ENCODE measurements at regions not wholly inside any gene's neighbourhood (a gene's known extent, or its start where the extent isn't known, plus 50 kb on each side); places are given as distances from the start of the nearest gene placed in this dataset.

DNA sequence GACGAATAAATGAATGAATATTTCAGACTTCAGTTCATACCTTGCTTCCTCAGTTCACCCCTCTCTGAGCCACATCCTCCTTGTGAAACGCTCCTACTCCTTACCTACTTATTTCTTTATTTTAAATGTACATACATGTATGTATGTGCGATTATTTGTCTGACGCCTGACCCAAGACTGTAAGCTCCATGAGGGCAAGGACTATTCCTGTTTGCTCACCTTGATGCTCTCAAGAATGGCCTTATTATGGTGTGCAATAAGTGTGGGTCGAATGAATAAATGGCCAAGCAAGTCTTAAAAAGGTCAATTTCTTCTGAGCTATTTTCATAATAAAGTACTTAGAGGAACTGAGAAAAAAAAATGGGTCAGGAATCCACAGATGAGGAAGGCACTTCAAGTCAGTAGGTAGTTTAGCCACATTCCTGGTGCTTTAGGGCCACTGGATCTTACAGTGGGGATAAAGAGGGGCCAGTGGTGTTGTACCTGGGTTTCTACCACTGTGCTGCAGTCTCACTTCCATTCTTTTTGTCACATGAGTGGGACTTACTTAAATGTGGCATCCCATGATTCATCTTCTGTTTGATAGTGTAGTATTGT lies 74.7 kb downstream of the SDC1 start:
- DNase-seq = no peak

DNA sequence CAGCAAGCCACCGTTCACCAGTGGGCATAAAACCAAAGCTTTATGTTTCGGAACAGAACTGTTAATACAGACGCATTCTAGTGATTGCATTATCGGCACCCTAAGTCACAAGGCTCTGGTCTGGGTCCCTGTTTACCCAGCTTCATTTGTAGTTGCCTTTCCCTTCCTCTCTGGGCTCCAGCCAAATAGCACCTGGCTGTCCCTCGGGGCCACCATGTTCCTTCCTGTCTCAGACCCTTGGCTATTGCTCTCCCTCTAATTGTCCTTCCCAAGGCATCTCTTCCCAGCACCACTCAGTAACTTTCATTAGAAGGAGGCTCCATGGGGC lies 75.3 kb downstream of the SDC1 start:
- DNase-seq = no peak

DNA sequence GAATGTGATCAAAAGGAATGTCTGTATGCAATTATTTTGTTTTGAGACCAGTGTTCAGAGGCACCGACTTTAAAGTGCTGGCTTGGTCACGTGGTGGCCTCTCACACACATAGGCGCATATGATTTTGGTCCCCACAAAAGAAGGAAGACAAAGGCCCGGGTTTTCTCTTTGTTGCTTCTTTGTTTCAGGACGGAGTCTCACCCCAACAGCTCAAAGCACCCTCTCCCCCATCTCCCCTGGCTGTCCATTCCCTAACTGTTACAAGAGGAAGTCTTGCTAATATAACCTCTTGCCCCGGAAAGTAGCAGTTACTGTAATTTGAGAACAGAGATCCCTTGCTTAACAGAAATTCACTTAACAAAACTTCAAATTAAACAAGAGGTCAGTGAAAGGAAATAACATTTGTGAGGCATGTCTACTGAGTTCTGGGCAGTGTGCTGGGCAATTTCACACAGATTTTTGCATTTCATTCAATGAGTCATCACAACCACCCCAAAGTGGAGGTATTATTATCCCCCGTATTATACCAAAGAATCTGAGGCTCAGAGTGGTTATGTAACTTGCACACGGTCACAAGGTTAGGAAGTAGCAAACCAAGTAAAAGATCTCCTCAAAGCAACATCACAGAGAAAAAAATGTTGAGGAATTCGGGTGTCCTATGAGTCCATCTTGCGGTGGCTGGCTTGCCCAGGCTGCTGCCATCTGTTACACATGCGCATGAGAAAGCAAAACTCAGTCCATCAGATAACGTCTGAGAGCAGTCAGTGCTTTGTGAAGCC lies 75.8 kb downstream of the SDC1 start:
- DNase-seq = no peak

DNA sequence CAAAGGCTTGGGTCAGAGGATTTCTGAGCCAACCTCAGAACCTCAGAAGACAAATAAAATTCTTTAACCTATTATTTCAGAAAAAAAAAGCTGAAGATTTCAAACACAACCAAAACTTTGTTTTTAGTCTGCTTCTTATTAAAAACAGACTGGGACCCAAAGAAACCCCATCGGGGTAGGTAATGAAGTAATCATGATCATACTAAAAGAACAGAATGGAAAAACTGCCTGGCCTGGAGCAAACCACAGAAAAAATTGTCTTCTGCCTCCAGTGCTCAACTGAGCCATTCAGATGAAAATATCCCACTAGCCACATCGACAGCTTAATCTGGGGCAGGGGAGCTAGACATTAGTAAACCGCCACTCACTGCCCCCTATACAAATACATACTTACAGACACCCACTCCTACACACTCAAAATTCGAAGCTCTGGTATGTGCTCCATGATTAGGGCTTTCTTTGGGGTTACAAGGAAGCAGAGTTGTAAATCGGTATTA lies 76.5 kb downstream of the SDC1 start:
- DNase-seq = no peak

DNA sequence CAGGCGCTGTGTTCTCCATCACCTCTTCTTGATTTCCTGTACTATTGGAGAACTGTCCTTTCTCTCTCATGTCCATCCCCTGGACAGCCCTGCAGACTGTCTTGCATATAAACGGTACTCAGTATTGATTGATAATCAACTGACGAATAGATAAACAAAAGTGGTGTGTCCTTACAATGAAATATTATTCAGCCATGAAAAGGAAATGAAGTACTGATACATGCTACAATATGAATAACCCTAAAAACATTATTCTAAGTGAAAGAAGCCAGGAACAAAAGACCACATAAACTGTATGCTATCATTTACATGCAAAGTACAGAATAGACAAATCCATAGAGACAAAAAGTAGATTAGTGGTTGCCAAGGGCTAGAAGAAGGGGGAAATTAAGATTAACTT lies 77.6 kb downstream of the SDC1 start:
- DNase-seq = no peak

DNA sequence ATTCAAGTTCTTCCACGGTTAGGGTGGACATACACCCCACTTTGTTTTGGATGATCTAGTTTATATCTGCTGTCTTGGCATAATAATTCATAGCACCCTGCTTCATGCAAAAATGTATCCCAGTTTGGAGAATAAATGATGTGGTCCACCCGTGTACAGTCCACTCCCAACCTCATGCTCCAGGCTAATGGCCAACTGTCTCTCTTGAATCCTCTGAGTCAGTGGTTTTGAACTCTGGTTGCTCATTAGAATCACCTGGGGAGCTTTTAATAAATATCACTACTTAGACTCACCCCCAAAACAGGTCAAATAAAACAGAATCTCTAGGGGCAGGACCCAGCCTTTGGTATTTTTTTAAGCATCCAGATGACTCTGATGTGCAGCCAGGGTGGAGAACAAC lies 78.5 kb downstream of the SDC1 start:
- no peak for DNase-seq

DNA sequence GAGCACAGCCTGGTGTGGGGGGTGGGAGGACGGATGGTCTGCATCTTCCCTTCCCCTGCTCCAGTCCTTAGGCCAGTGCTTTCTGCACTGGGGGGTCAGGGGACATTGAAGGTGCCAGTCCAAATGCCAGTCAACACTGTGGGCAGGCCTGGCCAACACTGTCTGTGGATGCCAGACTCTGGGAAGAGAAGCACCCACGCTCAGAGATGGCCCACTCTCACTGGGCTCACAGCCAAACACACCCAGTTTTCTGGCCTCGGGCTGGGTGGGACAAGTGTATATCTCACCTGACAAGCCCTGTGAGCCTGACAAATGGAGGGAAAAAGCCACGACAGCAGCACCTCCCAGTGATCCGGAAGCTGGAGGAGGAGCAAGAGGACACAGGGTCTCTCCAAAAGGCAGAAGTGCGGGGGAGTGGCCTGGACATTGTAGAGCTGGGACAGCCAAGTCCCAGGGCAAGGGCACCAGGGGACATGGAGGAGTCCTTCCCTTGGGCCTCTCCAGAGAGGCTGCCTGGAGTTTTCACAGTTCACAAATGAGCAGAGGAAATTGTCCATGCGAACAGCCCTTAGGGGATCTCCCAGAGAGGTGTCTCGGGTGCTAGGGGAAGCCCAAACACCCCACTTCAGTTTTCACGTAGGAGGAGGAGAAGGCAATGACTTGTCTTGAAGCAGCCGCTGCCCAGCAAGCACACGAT lies 79.3 kb downstream of the SDC1 start:
- DNase-seq = no peak

DNA sequence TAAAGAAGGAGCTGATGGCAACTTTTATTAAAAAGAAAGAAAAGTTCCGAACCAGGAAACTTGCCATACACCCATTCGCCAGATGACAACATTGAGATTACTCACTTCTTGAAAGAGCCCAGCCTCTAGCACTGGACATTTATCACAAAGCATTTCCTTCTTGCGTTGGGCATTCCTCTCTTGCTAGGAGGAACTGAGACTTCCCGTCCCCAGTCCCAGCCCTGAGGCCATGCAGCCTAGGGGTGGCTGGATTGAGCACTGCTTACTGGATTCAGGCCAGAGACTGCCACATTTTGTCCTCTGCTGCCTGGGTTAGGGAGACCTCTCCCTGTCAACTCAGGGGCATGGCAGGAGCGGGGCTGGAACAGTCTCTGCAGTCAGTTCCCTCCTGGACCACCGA lies 80.1 kb downstream of the SDC1 start:
- DNase-seq = no peak

DNA sequence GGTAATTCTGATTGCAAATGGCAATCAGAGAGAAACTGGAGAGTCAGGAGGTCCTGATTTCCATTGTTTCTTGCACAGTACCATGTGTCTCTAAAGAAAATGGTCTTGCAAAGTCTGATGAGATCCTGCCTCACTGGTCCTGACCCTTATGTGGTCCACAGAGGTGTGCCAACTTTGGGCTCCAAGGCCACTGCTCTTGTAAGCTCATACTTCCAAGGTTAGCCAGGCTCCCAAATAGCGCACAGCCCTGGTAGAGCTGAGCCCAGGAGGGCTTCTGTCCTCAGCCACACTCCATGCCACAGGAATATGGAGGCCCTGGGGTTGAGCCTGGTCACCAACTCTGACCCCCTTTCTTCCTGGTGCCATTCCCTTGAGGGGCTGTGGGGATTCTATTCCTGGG lies 80.7 kb downstream of the SDC1 start:
- no peak for DNase-seq

DNA sequence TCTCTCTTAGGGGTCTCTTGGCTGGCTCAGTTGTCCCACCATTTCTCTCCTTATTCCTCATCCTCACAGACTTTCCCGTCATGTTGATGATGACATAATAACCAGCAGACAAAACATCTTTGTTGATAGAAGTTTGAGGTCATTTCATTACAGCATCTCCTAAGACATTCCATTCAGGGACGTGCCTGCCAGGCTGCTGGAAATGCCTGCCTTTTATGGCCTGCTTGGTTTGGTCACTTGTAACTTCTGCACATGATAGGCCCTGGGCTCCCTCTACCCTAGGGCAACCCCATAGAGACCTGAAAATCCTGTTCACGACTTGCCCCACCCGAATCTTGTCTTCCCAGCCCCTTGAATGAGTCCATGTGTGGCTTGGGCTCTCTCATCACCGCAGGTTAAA lies 81.7 kb downstream of the SDC1 start:
- DNase-seq = no peak

DNA sequence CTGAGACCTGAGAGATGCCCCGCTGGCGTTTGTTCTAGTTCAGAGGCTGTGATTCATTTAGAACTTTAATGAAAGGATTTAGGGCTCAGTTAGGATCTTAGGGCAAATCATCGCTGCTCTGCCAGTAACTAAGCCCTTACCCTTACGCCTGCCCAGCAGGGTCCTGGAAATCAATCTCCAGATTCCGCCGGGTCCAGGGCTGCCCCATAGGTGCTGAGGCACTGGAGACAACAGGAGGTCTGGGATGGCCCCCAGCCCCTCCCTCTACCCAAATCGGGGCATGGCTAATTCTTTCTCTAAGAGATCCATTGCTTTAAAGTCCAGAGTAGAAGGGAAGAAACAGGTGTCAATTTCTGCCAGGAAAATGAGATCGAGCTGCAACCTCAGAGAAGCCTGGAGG lies 83.1 kb downstream of the SDC1 start:
- no peak for DNase-seq

DNA sequence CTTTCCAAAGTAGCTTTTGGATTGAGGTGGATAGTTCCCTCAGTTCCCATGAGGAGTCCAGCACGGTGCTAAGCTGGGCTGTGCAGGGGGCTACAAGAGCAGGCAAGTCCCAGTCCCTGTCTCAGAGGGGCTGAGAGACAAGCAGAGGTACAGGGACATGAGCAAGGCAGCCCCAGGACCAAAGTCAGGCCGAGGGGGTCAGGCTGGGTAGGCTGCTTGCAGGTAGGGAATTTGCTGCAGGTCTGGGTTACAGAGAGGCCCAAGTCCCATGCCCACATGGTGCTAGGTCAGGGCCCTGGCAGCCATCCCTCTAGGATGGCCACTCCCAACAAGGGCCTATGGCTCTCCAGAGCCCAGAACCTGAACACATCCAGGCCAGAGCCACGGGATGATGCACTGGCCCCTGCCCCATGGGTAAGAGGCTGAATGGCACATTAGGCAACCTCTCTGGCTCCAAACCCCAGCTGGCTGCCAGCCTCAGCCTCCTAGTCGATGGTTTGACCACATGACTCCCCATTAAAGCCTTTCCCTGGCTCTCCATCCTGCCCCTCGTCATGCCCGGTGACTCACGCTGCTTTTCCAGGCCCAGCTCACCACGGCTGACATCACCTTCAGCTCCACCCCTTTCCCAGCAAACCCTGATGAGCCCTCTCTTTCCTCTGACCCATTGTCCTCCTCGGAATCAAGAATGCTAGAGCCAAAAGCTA lies 83.7 kb downstream of the SDC1 start:
- DNase-seq = no peak

DNA sequence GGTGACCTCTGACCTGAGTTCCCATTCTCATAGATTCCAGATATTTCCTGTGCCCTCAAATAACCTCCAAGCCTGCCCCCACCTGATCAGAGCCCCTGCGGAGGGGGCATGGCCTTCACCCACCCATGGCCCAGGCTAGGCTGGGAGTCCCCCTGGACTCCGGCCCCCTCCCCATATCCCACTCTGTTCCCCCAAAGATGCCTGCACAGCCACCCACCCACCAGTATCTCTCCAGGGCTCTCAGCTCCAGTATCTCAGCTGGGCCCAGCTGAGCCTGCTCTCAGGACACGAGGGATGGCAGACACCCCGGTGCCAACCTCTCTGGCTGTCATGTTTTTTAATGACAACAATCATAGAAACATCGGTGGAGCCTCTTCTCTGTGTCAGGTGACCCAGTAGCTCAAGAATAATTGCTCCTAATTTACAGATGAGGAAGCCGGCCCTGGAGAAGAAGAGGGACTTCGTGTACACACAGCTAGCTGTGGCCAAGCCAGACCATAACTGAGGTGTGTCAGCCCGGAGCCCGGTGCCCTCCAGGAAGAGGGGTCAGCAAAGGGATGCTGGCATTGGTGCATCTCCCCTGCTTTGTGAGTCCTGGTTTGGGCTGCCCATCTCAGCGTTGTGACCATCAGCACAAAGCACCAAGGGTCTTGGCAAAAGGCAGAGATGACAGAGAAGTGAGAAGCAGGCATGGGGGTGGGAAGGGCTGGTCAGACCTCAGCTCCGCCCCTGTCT lies 84.4 kb downstream of the SDC1 start:
- DNase-seq = no peak

DNA sequence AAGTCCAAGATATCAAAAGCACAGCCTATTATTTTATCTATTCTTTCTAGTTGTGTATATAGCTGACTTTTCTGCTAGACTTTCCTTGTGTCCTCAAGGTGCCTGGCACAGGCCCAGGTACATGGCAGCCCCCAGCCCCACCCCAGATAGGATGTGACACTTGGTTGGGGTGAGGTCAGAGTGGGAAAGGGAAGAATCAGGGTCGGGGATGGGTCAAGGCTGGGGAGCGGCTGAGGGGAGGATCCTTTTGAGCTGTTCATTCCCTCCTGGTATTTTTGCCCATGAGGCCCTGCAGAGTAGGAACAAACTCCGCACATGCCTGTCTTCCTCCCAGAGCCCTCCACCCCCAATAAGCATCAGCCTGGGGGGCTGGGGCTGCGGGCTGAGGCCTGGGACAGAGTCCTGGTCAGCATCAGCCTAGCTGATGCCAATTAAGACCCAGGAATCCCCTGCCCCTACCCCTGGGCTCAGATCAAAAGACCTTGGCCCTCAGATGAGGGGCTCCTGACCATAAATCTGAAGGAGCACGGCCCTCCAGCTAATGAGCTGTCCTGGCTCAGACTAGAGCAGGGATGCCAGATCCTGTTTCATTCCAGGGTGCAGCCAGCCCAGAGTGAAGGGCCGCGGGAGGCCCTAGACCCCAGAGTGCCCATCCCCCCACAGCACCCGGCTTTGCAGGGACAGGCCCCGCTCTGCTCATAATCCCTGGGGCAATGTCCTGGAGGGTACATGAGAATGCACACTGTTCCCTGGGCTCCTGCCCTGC lies 85.3 kb downstream of the SDC1 start:
- DNase-seq = no peak

DNA sequence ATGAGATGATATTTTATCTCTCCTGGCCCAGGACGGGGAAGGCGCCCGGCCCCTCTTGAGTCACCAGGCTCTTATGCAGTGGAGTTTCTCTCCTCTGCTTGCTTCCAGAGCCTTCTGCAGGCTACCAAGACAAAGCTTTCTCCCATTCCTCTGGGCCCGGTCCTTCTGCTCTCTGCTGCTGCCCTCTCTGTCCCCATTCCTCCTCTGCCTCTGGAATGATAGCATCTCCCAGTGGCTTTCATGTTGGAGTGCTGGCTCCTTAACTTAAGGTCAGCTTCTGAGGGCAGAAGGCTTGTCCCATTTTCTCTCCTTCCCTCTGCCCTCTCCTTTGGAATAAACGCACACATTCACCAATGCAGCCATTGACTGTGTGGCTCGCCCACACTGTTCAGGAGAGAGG lies 86.2 kb downstream of the SDC1 start:
- no peak for DNase-seq

DNA sequence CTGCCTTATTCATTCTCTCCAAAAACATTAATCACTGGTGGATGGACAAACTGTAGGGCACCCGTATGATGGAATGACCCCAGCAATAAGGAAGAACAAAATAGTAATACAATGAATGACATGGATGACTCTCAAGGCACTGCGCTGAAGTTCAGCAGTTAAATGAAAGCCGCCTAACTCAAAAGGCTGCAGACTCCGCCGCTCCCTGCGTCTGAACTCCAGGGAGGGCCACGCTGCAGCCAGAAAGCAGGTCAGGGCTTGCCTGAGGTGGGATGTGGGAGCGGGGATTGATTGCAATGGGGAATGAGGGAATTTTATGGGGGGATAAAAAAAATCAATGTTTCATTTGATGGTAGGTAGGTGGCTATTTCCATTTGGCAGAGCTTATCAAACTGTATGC lies 86.5 kb upstream of the LAPTM4A start:
- no peak for DNase-seq

DNA sequence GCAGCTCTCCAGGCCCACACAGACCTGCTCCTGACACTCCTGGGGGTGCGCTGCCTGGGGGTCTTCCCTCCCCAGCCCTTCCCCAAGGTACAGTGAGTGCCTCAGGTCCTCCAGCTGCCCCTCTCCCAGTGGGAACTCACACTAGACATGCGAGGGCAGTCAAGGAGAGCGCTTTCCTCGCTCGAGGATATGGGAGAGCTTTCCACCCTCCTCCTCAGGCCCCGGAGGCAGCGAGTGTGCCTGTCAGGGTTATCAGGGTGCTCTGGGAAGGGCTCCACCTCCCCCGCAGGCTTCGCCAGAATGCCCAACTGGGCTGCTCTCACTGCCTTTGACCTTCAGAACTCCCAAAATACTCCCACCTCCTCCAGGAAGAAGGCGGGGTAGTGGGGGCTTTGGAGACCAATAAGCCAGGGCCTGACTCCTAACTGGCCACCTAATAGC lies 85.7 kb upstream of the LAPTM4A start:
- DNase-seq = no peak

DNA sequence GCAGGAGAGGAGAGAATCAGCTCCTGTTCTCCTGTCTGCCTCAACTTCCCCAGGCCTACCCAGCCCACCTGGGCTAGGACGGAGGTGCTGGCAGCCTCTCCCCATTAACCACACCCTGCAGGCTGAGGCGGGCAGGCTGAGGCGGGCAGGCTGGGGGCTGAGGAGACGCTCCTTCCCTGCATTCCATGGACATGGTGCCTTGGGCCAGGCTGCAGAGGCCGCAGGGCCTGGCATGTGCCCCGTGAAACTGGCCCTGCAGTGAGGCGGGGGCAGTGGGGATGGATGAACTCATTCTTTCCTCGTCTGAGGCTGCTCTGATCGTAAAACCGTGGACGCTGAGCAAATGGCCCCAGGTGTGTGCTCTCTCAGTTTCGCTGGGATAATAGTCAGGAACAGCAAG lies 84.7 kb upstream of the LAPTM4A start:
- no peak for DNase-seq

DNA sequence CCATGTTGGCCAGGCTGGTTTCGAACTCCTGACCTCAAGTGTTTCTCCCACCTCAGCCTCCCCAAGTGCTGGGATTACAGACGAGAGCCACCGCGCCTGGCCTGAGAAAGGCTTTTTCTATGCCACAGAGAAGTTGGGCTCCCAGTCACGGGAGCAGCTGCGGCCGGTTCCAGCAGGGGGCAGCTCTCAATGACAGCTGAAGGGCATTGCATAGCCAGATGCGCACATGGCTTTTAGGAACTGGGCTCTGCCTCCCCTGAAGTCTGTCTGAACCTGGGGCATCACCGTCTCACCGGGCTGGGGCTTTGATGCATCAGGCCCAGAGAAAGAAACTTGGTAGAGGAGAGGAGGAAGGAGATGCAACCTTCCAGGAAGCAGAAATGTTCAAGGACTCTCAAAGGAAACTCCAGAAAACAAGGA lies 84.2 kb upstream of the LAPTM4A start:
- DNase-seq = peak; percentile 4 to 14

DNA sequence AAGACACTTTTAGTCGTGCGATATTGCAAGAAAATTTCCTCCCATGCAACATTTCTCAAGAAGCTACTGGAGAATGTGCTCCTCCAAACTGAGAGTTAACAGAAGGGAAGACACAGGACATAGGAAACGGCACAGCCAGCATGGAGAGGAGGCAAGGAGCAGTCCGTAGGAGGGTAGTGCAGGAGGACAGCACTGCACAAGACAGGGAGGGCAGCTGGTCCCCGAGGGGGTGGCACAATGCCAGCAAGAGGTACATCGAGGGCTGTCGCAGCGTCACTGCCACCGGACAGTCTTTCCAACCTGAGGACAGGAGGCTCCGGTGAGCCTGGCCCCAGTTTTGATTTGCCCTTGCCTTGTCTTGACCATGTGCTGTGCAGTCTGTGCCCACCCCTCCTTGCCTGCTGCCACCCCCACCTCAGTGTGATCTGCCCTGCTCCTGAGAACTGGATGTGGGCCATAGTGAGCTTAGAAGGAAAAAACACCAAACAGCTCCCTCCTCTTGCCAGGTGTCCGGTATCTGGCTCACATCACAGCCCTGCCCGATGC lies 81.6 kb upstream of the LAPTM4A start:
- no peak for DNase-seq

DNA sequence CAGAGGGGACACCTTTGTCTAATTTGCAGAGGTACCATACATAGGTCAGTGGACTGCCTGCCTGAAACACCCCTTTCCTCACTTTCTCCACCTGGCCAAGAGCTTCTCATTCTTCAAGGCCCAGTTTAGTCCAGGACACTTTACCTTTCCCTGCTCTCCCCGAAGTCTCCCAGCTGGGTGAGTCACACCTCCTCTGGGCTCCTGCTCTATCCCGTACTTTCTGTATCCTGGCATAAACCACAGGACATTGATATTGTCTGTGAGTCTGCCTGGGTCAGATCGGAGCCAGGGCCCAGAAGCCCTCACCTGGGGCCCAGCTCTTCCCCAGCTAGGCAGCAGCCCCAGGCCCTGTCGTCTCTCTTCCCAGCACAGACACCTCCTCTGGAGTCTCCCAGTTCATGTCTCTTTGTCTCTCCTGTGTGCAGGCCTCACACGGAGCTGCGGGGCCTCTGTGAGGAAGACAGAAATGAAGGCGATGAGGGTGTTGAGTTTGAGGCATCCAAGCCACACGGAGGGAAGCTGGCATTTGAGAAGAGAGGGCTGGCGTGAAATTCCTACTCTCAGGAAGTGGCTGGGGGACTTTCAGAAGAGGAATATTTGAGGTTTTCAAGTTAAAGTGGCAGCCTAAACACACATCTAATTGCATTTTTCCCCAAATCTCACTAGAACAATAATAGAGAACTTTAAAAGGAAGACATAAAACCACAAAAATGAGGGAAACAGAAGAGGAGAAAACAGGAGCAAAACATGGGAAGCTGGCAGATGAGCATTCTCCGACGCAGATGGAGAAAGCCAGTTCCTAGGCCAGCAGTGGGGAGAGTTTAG lies 79.6 kb upstream of the LAPTM4A start:
- DNase-seq = no peak

Data from bone marrow (tissue), 2 donors.